ENCODE measurements at regions not wholly inside any gene's neighbourhood (a gene's known extent, or its start where the extent isn't known, plus 50 kb on each side); places are given as distances from the start of the nearest gene placed in this dataset.

- intact Hi-C loops (cut with DNase I): no loop called here
- TF ChIP-seq CTCF (IDR thresholded peaks at IDR 0.05): no peak
- no peak overlapping the region for H3K27ac ChIP-seq
Measured at GRCh38 chr2:196533772-196534397, 105.6 kb upstream of the CCDC150 start.

GRCh38 chr2:196534495-196534894 lies 105.0 kb upstream of the CCDC150 start:
- no peaks in the 10 kb centered on the region for H3K9me3 ChIP-seq
- no peak for ATAC-seq
- intact Hi-C loops (cut with DNase I): no loop called here
- H3K27me3 ChIP-seq (ENCODE audit: low read depth): no peaks in the 10 kb centered on the region
- DNase-seq: no peak
- H3K27ac ChIP-seq: no peak overlapping the region
- H3K4me1 ChIP-seq: no peaks in the 10 kb centered on the region
- TF ChIP-seq CTCF (IDR thresholded peaks at IDR 0.05): no peak
- no peaks in the 10 kb centered on the region for H3K36me3 ChIP-seq
- H3K4me3 ChIP-seq: no peak overlapping the region

More at GRCh38 chr2:196533772-196534397, 105.6 kb upstream of the CCDC150 start:
- no peaks in the 10 kb centered on the region for H3K27me3 ChIP-seq (ENCODE audit: low read depth)
- ATAC-seq: no peak
- H3K4me1 ChIP-seq: no peaks in the 10 kb centered on the region
- no peaks in the 10 kb centered on the region for H3K36me3 ChIP-seq
- DNase-seq: no peak
- H3K4me3 ChIP-seq: no peak overlapping the region
- no peaks in the 10 kb centered on the region for H3K9me3 ChIP-seq

- Histone ChIP-seq H3K27ac (no peak overlapping the region), H3K36me3 (no peaks in the 10 kb centered on the region), H3K4me1 (no peaks in the 10 kb centered on the region), H3K27me3 (ENCODE audit: low read depth) (no peaks in the 10 kb centered on the region), H3K9me3 (no peaks in the 10 kb centered on the region), H3K4me3 (no peak overlapping the region)
- DNase-seq (no peak), ATAC-seq (no peak)
- no peak for TF ChIP-seq CTCF (IDR thresholded peaks at IDR 0.05)
- intact Hi-C loops (cut with DNase I): no loop called here
Measured at GRCh38 chr2:196535061-196535460, 104.5 kb upstream of the CCDC150 start.

GRCh38 chr2:196535742-196536141 lies 103.8 kb upstream of the CCDC150 start:
- no peak overlapping the region for H3K27ac ChIP-seq
- intact Hi-C loops (cut with DNase I): no loop called here
- no peak for TF ChIP-seq CTCF (IDR thresholded peaks at IDR 0.05)
- DNase-seq (no peak), ATAC-seq (no peak)
- no peak overlapping the region for H3K4me3 ChIP-seq
- no peaks in the 10 kb centered on the region for H3K27me3 ChIP-seq (ENCODE audit: low read depth)
- H3K9me3 ChIP-seq: no peaks in the 10 kb centered on the region
- no peaks in the 10 kb centered on the region for H3K4me1 ChIP-seq
- H3K36me3 ChIP-seq: no peaks in the 10 kb centered on the region

GRCh38 chr2:196537311-196537710 lies 102.2 kb upstream of the CCDC150 start:
- Histone ChIP-seq H3K9me3 (no peaks in the 10 kb centered on the region), H3K27me3 (ENCODE audit: low read depth) (no peaks in the 10 kb centered on the region), H3K36me3 (no peaks in the 10 kb centered on the region), H3K27ac (no peak overlapping the region), H3K4me1 (no peaks in the 10 kb centered on the region), H3K4me3 (no peak overlapping the region)
- ATAC-seq (no peak), DNase-seq (no peak)
- intact Hi-C loops (cut with DNase I): no loop called here
- TF ChIP-seq CTCF (IDR thresholded peaks at IDR 0.05): no peak

All from lower lobe of right lung (tissue), 2 donors.